A549 (cell line): ENCODE measurements at regions not wholly inside any gene's neighbourhood (a gene's known extent, or its start where the extent isn't known, plus 50 kb on each side); places are given as distances from the start of the nearest gene placed in this dataset.
"Not testable (repeated sequence)": the region's sequence is repeated elsewhere in the genome, so short reads cannot be mapped to it uniquely, and the experiment has no call there.

ENCODE experiments used
- ATAC-seq, 2 experiments: fragments of 200-7000 bp in 1 of 2; fragments of >200 bp in 1 of 2; cut with Nextera tagmentation in 1 of 2; cut with Tn5 transposase in 1 of 2; 3 replicates each; pipeline versions ENCODE4 v1.8.0 to v1.9.1; 2018 to 2020; ENCODE audit warnings: mild to moderate bottlenecking in 1 of 2, moderate library complexity in 1 of 2
- CTCF ChIA-PET: fragments of 300-600 bp; sonication (Branson Sonifier 250); formaldehyde crosslinking; extraction: SDS; loops from one replicate; lab custom pipeline; 2021; ENCODE audit warnings: antibody characterized with exemption, inconsistent platforms; lab: Yijun Ruan, JAX
- POLR2A ChIA-PET: fragments of 350-600 bp; formaldehyde crosslinking; extraction: SDS; loops from one replicate; lab custom pipeline; 2021; ENCODE audit warnings: antibody characterized with exemption, inconsistent platforms; lab: Yijun Ruan, JAX
- DNase-seq, 2 experiments: peaks; one replicate each; pipeline versions ENCODE4 v3.0.0 to v3.0.0-alpha.2; 2011 to 2016; ENCODE audit warnings: low read depth in 1 of 2, low spot score in 1 of 2
- FAIRE-seq: peaks from 2 replicates; lab custom pipeline; 2011; peaks lifted over from hg19 to GRCh38; lab: Jason Lieb, UNC
- H3K27ac ChIP-seq, 2 experiments: fragments of >200 bp; sonication (Bioruptor Twin); formaldehyde crosslinking; 3 replicates each; pipeline ENCODE4 v1.5.1; 2016 to 2017
- H3K4me1 ChIP-seq: fragments of >200 bp; sonication (Bioruptor Twin); formaldehyde crosslinking; 3 replicates; pipeline ENCODE4 v1.6.1; 2016
- H3K4me2 ChIP-seq: fragments of >200 bp; sonication (Bioruptor Twin); formaldehyde crosslinking; 3 replicates; pipeline ENCODE4 v1.6.1; 2016
- H3K4me3 ChIP-seq: fragments of >200 bp; sonication (Bioruptor Twin); formaldehyde crosslinking; 3 replicates; pipeline ENCODE4 v1.5.1; 2016
- H3K9me3 ChIP-seq: fragments of >200 bp; sonication (Bioruptor Twin); formaldehyde crosslinking; 3 replicates; pipeline ENCODE4 v1.6.1; 2016
- BCL3 ChIP-seq: fragments of >200 bp; sonication (Bioruptor Twin); formaldehyde crosslinking; IDR thresholded peaks from 3 replicates; pipeline ENCODE4 v1.6.1; 2016
- BHLHE40 ChIP-seq: IDR thresholded peaks from 2 replicates; pipeline ENCODE4 v1.6.1; 2012; ENCODE audit warnings: low read depth, low read length, inconsistent platforms
- CBX2 ChIP-seq: fragments of 200-600 bp; sonication (generic); IDR thresholded peaks from 2 replicates; pipeline ENCODE4 v1.6.1; 2016; ENCODE audit warnings: low read depth, mild to moderate bottlenecking, borderline replicate concordance
- CHD2 ChIP-seq: fragments of 150-350 bp; IDR thresholded peaks from 2 replicates; pipeline ENCODE4 v1.6.1; 2014; ENCODE audit warnings: low read length; ENCODE audit not compliant: partially characterized antibody
- CHD4 ChIP-seq: fragments of 200-600 bp; sonication (generic); IDR thresholded peaks from 2 replicates; pipeline ENCODE4 v1.6.1; 2016; ENCODE audit warnings: antibody characterized with exemption, mild to moderate bottlenecking, borderline replicate concordance
- EHF ChIP-seq: fragments of 250-450 bp; sonication (Bioruptor Pico); IDR thresholded peaks from 2 replicates; pipeline ENCODE4 v1.5.0; 2020; ENCODE audit warnings: mild to moderate bottlenecking
- ELK1 ChIP-seq: fragments of 150-350 bp; IDR thresholded peaks from 2 replicates; pipeline ENCODE4 v1.6.1; 2014; ENCODE audit warnings: low read depth, mild to moderate bottlenecking, low read length
- HOXB13 ChIP-seq: fragments of 250-450 bp; sonication (Bioruptor Pico); IDR thresholded peaks from 2 replicates; pipeline ENCODE4 v1.5.0; 2020; ENCODE audit warnings: low read depth, mild to moderate bottlenecking, moderate library complexity
- NR3C1 ChIP-seq: fragments of >200 bp; sonication (Bioruptor Twin); formaldehyde crosslinking; IDR thresholded peaks from 3 replicates; pipeline ENCODE4 v1.6.1; 2017
- RCOR1 ChIP-seq: fragments of 150-350 bp; IDR thresholded peaks from 2 replicates; pipeline ENCODE4 v1.6.1; 2014; ENCODE audit warnings: antibody characterized with exemption, low read length, low read depth
- RNF2 ChIP-seq: fragments of 200-600 bp; sonication (generic); IDR thresholded peaks from 2 replicates; pipeline ENCODE4 v1.6.1; 2016; ENCODE audit warnings: low read depth, mild to moderate bottlenecking, antibody characterized with exemption, moderate library complexity, borderline replicate concordance
- SREBF2 ChIP-seq: fragments of 450-650 bp; IDR thresholded peaks from 2 replicates; pipeline ENCODE4 v1.6.1; 2014; ENCODE audit warnings: mild to moderate bottlenecking, moderate library complexity
- ZFP36 ChIP-seq: fragments of 450-650 bp; IDR thresholded peaks from 2 replicates; pipeline ENCODE4 v1.6.1; 2014; ENCODE audit warnings: borderline replicate concordance; ENCODE audit not compliant: partially characterized antibody
- WGBS: methylation state at CpG from one replicate; pipeline ENCODE4 v1.1.6; 2017; ENCODE audit errors: missing lambda C conversion rate; 5-methylcytosine and 5-hydroxymethylcytosine counted together

GRCh38 chr6:55108134-55109130, 65.9 kb upstream of the HCRTR2 start:
- no peak overlapping the region for H3K4me2 ChIP-seq
- DNase-seq (no peak), FAIRE-seq (no peak), ATAC-seq (no peak)
- no peak overlapping the region for H3K4me3 ChIP-seq
- ChIA-PET POLR2A (no interaction called here), CTCF (no interaction called here)
- H3K4me1 ChIP-seq, result no peaks in the 10 kb centered on the region
- 2% methylated on average over 5 of the region's 6 CpGs for WGBS
- H3K9me3 ChIP-seq, result no peaks in the 10 kb centered on the region
- H3K27ac ChIP-seq, result no peak overlapping the region
- TF ChIP-seq EHF (no peak), SREBF2 (no peak), RNF2 (no peak), HOXB13 (CRISPR knock-in tag) (no peak), RCOR1 (no peak), ELK1 (no peak), BCL3 (no peak), CHD2 (no peak), CBX2 (no peak), CHD4 (no peak), NR3C1 (no peak), BHLHE40 (no peak)

GRCh38 chr6:55117267-55117666, 57.0 kb upstream of the HCRTR2 start:
- ChIA-PET POLR2A (no interaction called here), CTCF (no interaction called here)
- H3K4me3 ChIP-seq, result no peak overlapping the region
- no peaks in the 10 kb centered on the region for H3K9me3 ChIP-seq
- ATAC-seq, result no peak
- DNase-seq, result no peak
- TF ChIP-seq ZFP36, result no peak
- no peak for FAIRE-seq
- 2% methylated on average over 1 of the region's 1 CpG for WGBS
- H3K27ac ChIP-seq, result no peak overlapping the region
- no peaks in the 10 kb centered on the region for H3K4me1 ChIP-seq
- no peak overlapping the region for H3K4me2 ChIP-seq

- H3K4me2 ChIP-seq, H3K4me1 ChIP-seq, ATAC-seq, H3K4me3 ChIP-seq, CTCF ChIA-PET, POLR2A ChIA-PET, DNase-seq, H3K27ac ChIP-seq, H3K9me3 ChIP-seq, FAIRE-seq: not testable (repeated sequence)
- WGBS, result 0% methylated on average over 2 of the region's 2 CpGs
Observed at GRCh38 chr6:55124241-55124640, 50.1 kb upstream of the HCRTR2 start.
